Motor neuron (in vitro differentiated cells): ENCODE measurements at regions not wholly inside any gene's neighbourhood (a gene's known extent, or its start where the extent isn't known, plus 50 kb on each side); places are given as distances from the start of the nearest gene placed in this dataset.

ENCODE experiments used
- ATAC-seq, 8 experiments: fragments of 200-7000 bp; cut with Tn5 transposase; replicated peaks in 6 of 8; 2 replicates each; pipeline ENCODE4 v1.8.0; 2021; ENCODE audit warnings: mild to moderate bottlenecking in 8 of 8, moderate library complexity in 8 of 8
- H3K27ac ChIP-seq, 2 donors: fragments of 250-450 bp; sonication (Bioruptor Pico); 2 replicates each; pipeline ENCODE4 v1.9.0; 2021; ENCODE audit warnings: antibody characterized with exemption in 2 of 2, mild to moderate bottlenecking in 2 of 2, moderate library complexity in 1 of 2
- H3K4me1 ChIP-seq, 2 donors: fragments of 250-450 bp; sonication (Bioruptor Pico); replicated peaks in 1 of 2; 2 replicates each; pipeline ENCODE4 v1.6.1; 2021; ENCODE audit warnings: antibody characterized with exemption in 2 of 2, mild to moderate bottlenecking in 2 of 2, moderate library complexity in 1 of 2
- H3K4me3 ChIP-seq, 5 donors: fragments of 250-450 bp; sonication (Bioruptor Pico); 2 replicates each; pipeline ENCODE4 v1.9.0; 2021; ENCODE audit warnings: antibody characterized with exemption in 5 of 5, mild to moderate bottlenecking in 5 of 5, moderate library complexity in 4 of 5
- WGBS, 10 experiments: fragments of 450-650 bp; shearing (Covaris generic); methylation state at CpG; one replicate each; pipeline ENCODE4 v1.0.0; 2022; 5-methylcytosine and 5-hydroxymethylcytosine counted together
- in situ Hi-C, 9 experiments: fragments of 400-800 bp; cut with MboI; loops; one replicate each; pipeline ENCODE4 v1.15.0; 2021; ENCODE audit warnings: low sequenced_read_pairs in 9 of 9, low pct_unique_long_range_greater_than_20kb in 2 of 9; ENCODE audit not compliant: unreplicated experiment in 9 of 9

GRCh38 chr10:8378198-8378983 is 323.9 kb downstream of the GATA3 start:
- Histone ChIP-seq H3K4me3 (no peak overlapping the region), H3K4me1 (no peaks in the 10 kb centered on the region), H3K27ac (no peak overlapping the region)
- WGBS, 10 experiments = 0 to 97% (median 76%) methylated on average over 2 to 10 of the region's 10 CpGs
- in situ Hi-C loops = no loop called here
- ATAC-seq = no peak

GRCh38 chr10:8379906-8380832 is 325.7 kb downstream of the GATA3 start:
- H3K4me3 ChIP-seq = no peak overlapping the region
- no peak overlapping the region for H3K27ac ChIP-seq
- WGBS, 10 experiments = 0 to 83% (median 43%) methylated on average over 2 to 9 of the region's 9 CpGs; no CpG with 5 or more reads in 2 of the 10 experiments
- no peak for ATAC-seq
- in situ Hi-C loops = no loop called here
- no peaks in the 10 kb centered on the region for H3K4me1 ChIP-seq

- Histone ChIP-seq H3K27ac (no peak overlapping the region), H3K4me1 (no peaks in the 10 kb centered on the region), H3K4me3 (no peak overlapping the region)
- WGBS, 10 experiments = 17 to 100% (median 84%) methylated on average over 1 to 3 of the region's 3 CpGs; no CpG with 5 or more reads in 1 of the 10 experiments
- in situ Hi-C loops = no loop called here
- no peak for ATAC-seq
Measured at GRCh38 chr10:8380833-8381496, 326.5 kb downstream of the GATA3 start.

GRCh38 chr10:8386781-8387180 is 332.3 kb downstream of the GATA3 start:
- 27 to 100% (median 92%) methylated on average over 1 to 7 of the region's 8 CpGs; no CpG with 5 or more reads in 5 of the 10 experiments for WGBS, 10 experiments
- in situ Hi-C loops = no loop called here
- no peak overlapping the region for H3K27ac ChIP-seq
- no peaks in the 10 kb centered on the region for H3K4me1 ChIP-seq
- no peak overlapping the region for H3K4me3 ChIP-seq
- ATAC-seq = no peak

- WGBS, 10 experiments = 0 to 95% (median 71%) methylated on average over 1 to 2 of the region's 2 CpGs; no CpG with 5 or more reads in 1 of the 10 experiments
- H3K27ac ChIP-seq = no peak overlapping the region
- no peak overlapping the region for H3K4me3 ChIP-seq
- no peaks in the 10 kb centered on the region for H3K4me1 ChIP-seq
- ATAC-seq = no peak
- in situ Hi-C loops = no loop called here
Measured at GRCh38 chr10:8389630-8390029, 335.1 kb downstream of the GATA3 start.

- ATAC-seq = no peak
- Histone ChIP-seq H3K4me1 (no peaks in the 10 kb centered on the region), H3K4me3 (no peak overlapping the region), H3K27ac (no peak overlapping the region)
- WGBS, 10 experiments = 0 to 100% (median 84%) methylated on average over 1 to 2 of the region's 2 CpGs; no CpG with 5 or more reads in 1 of the 10 experiments
- in situ Hi-C loops = no loop called here
Measured at GRCh38 chr10:8392216-8392615, 337.7 kb downstream of the GATA3 start.

GRCh38 chr10:8393531-8393930 is 339.0 kb downstream of the GATA3 start:
- in situ Hi-C loops = no loop called here

GRCh38 chr10:8396675-8397074 is 342.2 kb downstream of the GATA3 start:
- no peak overlapping the region for H3K4me3 ChIP-seq
- peak in 2 of 8 experiments; percentile 81 to 89 for ATAC-seq
- no peak overlapping the region for H3K27ac ChIP-seq
- 0 to 88% (median 50%) methylated on average over 1 of the region's 1 CpG; no CpG with 5 or more reads in 4 of the 10 experiments for WGBS, 10 experiments
- in situ Hi-C loops = no loop called here
- H3K4me1 ChIP-seq = peaks cover 0 to 13% of the 10 kb centered on the region in 2 donors

More at GRCh38 chr10:8393531-8393930, 339.0 kb downstream of the GATA3 start:
- no peak for ATAC-seq
- no peaks in the 10 kb centered on the region for H3K4me1 ChIP-seq
- 65 to 94% methylated on average over 2 of the region's 2 CpGs; no CpG with 5 or more reads in 8 of the 10 experiments for WGBS, 10 experiments
- H3K4me3 ChIP-seq = no peak overlapping the region
- H3K27ac ChIP-seq = no peak overlapping the region

- peaks cover 0 to 14% of the 10 kb centered on the region in 2 donors for H3K4me1 ChIP-seq
- in situ Hi-C loops = no loop called here
- ATAC-seq = no peak
- H3K4me3 ChIP-seq = no peak overlapping the region
- 0 to 89% (median 14%) methylated on average over 1 of the region's 1 CpG; no CpG with 5 or more reads in 5 of the 10 experiments for WGBS, 10 experiments
- H3K27ac ChIP-seq = no peak overlapping the region
Measured at GRCh38 chr10:8398771-8399170, 344.3 kb downstream of the GATA3 start.

GRCh38 chr10:8400151-8400550 is 345.7 kb downstream of the GATA3 start:
- H3K4me1 ChIP-seq = peaks cover 0 to 14% of the 10 kb centered on the region in 2 donors
- H3K4me3 ChIP-seq = no peak overlapping the region
- no peak overlapping the region for H3K27ac ChIP-seq
- WGBS, 10 experiments = 6 to 100% (median 78%) methylated on average over 1 to 6 of the region's 6 CpGs; no CpG with 5 or more reads in 3 of the 10 experiments
- in situ Hi-C loops = no loop called here
- ATAC-seq = no peak

- ATAC-seq = peak in 3 of 8 experiments; percentile 35 to 82 (median 51)
- WGBS, 10 experiments = 17 to 100% (median 39%) methylated on average over 1 to 3 of the region's 3 CpGs; no CpG with 5 or more reads in 3 of the 10 experiments
- in situ Hi-C loops = no loop called here
- peaks cover 0 to 14% of the 10 kb centered on the region in 2 donors for H3K4me1 ChIP-seq
- H3K27ac ChIP-seq = no peak overlapping the region
- no peak overlapping the region for H3K4me3 ChIP-seq
Measured at GRCh38 chr10:8400892-8401291, 346.4 kb downstream of the GATA3 start.

- Histone ChIP-seq H3K4me1 (peaks cover 0 to 14% of the 10 kb centered on the region in 2 donors), H3K27ac (no peak overlapping the region), H3K4me3 (no peak overlapping the region)
- 0 to 82% (median 63%) methylated on average over 1 to 4 of the region's 4 CpGs; no CpG with 5 or more reads in 2 of the 10 experiments for WGBS, 10 experiments
- in situ Hi-C loops = no loop called here
- no peak for ATAC-seq
Measured at GRCh38 chr10:8401531-8401930, 347.0 kb downstream of the GATA3 start.
